Right renal pelvis (tissue), 4 donors: ENCODE measurements at regions not wholly inside any gene's neighbourhood (a gene's known extent, or its start where the extent isn't known, plus 50 kb on each side); places are given as distances from the start of the nearest gene placed in this dataset.
"Not testable (repeated sequence)": the region's sequence is repeated elsewhere in the genome, so short reads cannot be mapped to it uniquely, and the experiment has no call there.

ENCODE experiments used
- DNase-seq, 4 donors: peaks; one replicate each; pipeline ENCODE4 v3.0.0-alpha.2; 2013; ENCODE audit warnings: low read depth in 4 of 4, low spot score in 3 of 4, missing footprints in 1 of 4

DNA sequence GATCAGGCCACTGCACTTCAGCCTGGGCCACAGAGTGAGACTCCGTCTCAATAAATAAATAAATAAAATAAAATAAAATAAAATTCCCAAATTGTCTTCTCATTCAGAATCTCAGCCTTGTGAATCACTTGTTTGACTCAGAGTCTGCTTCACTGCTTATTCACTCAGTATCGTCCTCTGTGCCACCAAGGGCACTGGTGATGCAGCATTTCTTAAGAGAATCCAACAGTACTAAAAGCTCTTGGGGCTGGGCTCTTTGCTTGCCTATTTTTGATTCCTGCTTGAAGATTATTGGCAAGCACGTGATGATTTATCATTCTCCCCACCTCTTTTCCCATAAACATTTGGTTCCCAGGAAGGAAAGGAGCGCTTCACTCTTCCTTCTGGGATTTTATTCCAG is 54.8 kb upstream of the HMGB1 start:
- no peak for DNase-seq

DNA sequence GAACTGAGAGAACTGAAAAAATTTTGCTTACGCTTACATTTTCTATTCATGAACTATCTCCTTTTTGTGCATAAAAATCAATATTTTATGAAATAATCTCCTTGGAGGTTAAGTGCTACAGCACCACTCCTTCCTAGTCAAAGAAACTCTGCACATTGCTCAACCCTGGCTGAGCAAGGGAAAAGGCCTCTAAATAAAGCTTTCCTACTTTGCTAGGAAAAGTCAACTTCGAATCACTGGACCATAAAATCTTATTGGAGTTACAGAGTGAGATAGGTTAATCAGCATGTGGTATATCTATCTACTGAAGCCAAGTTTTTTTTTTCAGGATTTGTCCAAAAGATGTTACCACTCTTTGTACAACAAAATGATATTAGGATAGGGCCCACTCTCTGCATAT is 57.5 kb upstream of the HMGB1 start:
- DNase-seq, result no peak

DNA sequence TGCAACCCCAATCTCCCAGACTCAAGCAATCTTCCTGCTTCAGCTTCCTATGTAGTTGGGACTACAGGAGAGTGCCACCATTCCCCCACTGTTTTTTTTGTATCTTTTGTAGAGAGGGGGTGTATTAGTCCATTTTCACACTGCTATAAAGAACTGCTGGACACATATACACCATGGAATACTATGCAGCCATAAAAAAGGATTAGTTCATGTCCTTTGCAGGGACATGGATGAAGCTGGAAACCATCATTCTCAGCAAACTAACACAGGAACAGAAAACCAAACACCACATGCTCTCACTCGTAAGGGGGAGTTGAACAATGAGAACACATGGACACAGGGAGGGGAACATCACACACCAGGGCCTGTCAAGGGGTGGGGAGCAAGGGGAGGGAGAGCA is 58.1 kb upstream of the HMGB1 start:
- not testable (repeated sequence) for DNase-seq

DNA sequence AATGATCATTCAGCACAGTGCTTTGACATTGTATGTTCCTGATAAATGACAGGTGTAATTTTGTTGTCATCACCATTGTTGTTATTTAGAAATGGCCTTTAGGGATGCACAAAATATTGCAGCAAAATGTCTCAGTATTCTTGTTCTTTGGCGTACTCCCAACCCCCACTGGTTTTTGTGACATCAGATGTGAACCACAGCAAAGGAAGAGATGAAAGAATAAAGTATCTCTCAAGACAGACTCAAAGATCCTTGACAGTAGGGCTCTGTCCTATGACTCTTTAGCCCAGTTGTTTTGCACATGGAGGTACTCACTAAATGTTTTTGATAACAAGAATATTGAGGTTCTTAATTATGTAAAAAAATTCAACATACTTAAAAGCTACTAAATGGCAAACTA is 59.5 kb upstream of the HMGB1 start:
- DNase-seq, result not testable (repeated sequence)

DNA sequence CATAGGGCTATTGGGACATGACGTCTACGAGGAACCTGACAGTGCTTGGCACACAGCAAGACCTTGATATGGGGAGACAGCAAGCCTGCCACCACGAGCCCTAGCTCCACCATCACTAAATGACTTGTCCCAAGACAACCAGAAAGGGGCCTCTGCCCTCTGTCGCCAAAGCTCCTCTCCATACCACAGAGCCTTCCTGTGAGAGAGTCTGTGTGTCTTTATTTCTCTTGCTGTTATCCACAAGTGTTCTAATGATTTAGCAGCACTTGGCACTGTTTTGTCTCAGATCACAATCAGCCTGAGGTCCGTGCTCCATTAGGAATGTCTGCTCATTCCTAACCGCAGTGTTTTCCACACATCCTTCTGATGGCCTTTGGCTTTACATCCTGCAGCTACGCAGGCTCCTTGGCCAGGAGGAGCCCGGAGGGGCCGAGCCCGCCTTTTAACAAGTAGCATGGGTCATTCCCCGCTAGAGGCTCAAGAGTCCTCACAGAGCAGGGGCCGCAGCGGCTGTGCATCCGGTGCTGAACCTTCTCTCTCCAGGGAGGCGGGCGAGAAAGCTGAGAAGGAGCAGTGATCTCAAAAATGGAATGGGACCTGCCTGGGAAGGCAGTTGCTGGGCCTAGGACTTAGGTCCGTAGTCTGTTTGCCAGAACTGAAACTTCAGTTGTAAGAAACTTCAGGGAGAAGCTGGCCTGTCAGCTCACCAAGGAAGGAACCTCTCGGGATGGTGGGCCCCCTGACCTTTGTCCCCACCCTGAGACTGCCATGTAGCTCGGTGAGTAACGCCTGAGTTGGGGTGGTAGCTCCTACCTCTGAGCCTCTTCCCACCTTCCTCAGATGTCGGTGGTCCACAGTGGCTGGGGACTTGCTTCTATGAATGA is 61.1 kb upstream of the HMGB1 start:
- DNase-seq, result peak in 2 of 4 donors; percentile 3 to 13

DNA sequence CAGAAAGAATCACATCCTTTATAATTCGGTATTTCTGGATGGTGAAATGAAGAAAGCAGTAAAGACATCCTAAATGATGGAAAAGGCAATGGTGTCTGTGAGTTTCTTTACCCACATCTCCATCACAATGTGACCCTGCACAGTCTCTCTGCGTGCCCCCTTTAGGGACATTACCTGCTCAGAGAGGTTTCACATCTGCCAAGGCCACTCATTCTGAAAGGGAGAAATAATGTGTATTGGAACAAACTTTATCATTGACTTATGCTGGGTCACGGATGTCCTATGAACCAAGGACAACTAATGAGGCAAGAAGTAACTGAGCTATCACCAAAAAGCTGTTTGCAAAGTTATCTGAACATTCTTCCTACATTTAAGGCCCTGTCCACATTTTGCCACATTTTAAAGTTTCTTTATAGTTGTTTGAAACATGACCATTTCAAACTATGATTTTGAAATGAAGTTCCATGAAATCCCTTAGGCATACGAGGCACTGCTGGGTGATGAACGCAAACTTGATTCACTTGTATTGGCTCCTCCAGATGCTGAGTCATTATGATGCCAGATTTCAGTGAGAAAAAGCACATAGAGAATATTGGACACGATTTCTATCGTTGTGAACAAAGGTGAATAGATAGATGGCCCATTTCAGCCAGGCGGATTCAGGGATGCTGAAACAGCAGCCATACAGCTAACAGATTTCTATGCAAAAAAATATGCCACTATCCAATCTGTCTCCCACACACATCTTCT is 63.5 kb upstream of the HMGB1 start:
- DNase-seq, result no peak

DNA sequence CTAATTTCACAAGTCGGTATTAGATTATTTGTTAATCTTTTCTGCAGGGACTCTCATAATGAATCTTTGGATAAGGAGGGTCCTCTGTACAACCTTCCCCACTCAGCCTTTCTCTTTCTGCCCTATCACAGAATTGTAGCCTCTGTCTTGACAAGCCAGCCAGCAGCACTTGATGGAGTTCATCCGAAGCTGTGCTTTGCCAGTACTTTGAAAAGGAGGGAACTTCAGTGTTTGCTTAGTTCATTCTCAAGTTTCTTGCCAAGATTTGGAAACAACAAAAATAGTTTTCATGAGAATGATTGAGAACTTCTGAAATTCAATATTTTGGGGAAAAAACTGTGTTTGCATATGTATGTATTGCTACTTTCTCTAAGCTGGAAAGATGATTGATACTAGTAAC is 69.3 kb upstream of the HMGB1 start:
- DNase-seq, result no peak

DNA sequence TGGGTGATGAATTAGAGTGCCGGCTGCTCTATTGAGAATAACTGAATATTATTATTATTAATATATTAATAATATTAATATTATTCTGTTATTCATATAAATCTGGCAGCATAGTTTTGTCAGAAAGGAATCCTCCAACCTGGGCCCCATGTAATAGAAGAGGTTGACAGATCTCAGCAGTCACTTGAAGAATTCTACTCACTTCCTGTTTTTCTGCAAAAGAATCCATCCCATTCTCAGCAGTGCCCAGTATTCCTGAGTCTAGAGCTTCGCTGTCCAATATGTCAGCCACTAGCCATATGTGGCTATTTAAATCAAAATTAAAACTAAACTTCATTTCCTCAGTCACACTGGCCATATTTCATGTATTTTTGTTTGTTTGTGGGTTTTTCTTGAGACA is 72.4 kb upstream of the USPL1 start:
- DNase-seq, result no peak

DNA sequence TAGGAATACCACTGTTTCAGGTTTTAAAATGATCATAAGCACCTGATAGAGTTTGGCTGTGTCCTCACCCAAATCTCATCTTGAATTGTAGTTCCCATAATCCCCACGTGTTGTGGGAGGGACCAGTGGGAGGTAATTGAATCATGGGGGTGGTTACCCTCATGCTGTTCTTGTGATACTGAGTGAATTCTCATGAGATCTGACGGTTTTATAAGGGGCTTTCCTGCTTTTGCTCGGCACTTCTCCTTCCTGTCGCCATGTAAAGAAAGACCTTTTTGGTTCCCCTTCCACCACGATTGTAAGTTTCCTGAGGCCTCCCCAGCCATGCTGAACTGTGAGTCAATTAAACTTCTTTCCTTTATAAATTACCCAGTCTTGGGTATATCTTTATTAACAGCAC is 69.7 kb upstream of the USPL1 start:
- not testable (repeated sequence) for DNase-seq

DNA sequence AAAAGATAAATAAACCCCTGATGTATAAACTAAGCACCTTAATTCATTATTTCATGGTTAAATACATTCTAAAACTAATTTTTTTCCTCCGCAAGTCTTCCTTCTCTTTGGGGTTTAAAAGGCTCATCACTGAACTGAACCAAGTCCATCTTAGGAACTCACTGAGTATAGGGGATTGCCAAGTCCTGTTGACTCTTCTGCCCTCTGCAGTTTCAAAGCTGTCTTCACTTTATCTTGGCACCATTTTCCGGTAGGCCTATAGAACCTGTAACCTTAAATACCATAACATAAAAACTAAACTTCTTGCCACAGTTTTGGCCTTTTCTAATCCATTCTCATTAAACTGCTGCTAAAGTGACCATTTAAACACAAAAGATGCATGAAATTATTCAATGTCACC is 66.5 kb upstream of the USPL1 start:
- no peak for DNase-seq

DNA sequence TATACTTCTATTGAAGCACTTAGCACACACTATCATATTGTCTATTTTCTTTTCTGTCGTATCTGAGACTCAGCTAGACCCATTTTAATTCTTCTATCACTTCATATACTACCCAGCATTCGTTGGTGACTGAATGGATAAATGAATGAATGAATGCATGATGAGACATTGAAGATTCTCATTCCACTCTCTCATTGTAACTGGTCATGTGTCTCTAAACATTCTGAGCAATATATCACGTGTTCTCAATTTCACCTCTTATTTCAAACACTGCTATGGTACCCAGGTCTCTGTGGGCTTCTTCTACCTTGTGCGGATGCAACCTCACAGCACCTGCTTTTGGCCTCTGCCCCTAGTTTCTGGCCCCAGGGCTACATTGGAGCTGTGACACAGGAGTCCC is 65.2 kb upstream of the USPL1 start:
- DNase-seq, result no peak

DNA sequence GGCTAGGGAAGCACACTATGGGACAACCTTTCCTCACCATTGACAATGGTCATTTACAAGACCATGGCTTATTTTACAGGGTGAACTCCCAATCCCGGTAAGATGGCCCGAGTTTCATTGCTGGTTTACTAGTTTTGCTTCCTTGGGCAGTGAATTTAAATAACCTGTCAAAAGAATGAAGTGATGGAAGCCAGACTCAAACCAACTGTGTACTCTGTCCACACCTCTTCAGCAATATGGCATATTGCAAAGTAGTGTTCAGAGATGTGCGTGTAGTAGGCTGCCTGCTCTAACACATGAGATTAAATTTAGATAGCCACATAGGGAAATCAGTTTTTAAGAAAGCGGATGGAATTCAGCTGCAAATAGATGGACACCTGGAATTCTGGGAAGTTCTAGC is 58.4 kb upstream of the USPL1 start:
- DNase-seq, result no peak

DNA sequence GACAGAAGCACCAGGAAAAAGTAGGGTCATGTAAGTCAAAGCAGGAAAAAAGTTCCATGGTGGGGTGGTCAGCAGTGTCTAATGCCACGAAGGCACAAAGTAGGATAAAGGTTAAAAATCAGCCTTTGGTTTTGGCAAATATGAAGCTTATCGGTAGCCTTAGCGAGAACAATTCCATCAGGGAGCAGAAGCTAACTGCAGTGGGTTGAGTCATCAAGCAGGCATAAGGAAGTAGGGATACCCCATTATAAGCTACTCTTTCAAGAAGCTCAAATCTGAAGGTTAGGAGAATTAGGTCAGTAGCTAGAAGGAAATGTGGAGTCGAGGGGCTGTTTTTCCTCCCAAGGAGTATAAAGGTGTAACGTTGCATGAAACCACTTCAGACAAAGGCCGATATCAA is 57.5 kb upstream of the USPL1 start:
- DNase-seq, result no peak

DNA sequence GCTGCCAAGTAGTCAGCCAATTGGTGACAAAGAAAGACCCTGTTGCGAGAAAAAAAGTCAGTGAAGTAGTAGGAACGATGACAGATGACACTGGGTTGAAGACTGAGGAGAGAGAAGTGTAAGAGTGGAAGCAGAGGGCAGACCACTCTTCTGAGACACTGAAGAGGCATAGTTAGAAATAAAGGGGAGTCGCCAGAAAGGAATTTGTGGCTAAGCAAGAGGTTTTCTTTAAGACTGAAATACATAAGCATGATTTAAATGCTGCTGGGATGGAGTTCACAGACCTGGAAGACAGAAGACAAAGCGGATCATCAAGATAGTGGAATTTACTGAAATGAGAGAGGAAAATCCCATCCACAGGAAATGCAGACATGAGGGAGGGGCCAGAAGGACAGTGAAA is 56.2 kb upstream of the USPL1 start:
- DNase-seq, result no peak

DNA sequence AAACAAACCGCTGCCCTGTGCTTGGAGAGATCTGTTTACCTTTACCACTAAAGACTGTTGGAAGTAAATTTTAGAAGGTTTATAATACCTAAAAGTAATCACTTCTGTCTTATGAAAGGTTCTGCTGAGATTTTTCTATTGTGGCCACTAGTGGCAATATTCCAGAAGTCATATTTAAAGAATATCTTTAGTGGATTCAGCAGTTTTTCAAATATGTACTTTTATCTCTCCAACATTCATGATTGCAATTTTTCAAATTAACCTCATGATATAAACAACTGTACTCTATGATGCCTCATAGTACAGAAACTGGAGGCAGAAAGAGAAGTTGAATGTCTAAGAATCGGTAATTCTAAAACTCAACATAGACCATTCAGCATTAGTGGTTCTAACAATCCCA is 53.2 kb upstream of the USPL1 start:
- no peak for DNase-seq

DNA sequence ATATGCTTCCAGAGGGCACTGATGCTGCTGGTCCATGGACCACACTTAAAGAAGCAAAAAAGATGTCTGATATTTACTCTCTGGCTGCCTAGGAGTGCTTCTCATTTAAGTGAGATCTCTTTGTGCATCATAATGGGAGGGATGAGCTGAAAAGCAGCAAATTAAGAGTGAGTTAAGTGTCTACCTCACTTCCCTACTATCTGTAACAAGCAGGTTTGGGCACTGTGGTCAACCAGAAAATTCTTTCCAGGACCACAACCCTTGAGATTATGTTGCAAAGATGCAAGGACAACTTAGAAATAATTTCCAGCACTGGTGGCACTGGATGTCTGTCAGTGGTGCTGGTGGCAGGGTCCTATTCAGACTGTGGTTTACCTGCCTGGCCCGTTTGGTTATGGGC is 52.1 kb upstream of the USPL1 start:
- no peak for DNase-seq

DNA sequence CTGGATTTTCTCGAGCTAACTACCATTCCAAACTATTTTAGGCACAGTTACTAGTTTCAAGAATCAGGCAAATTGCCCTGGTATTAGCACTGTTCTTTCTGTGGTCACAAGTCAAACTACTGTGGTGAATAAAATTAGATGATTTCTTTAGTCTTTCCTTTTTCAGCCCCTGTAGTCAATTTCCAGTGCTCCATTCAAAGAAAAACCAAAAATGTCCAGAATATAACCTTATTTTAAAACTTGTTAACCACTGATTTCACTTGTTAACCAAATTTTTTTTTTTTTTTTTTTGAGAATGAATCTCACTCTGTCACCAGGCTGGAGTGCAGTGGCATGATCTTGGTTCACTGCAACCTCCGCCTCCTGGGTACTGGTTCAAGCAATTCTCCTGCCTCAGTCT is 50.6 kb upstream of the USPL1 start:
- DNase-seq, result no peak
